ENCODE measurements at regions not wholly inside any gene's neighbourhood (a gene's known extent, or its start where the extent isn't known, plus 50 kb on each side); places are given as distances from the start of the nearest gene placed in this dataset.

DNA sequence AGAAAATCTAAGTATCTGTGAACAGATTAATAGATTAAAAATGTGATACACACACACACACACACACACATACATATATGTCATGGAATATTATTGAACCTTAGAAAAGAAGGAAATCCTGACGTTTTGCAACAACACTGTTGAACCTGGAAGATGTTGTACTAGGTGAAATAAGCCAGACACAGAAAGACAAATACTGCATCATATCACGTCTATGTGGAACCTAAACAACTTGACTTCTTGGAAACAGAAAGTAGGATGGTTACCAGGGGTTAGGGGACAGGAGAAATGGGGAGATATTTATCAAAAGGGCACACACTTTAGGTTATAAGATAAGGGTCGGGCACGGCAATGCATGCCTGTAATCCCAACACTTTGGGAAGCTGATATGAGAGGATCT, 698.4 kb upstream of the ID2 start:
- TF ChIP-seq CTCF (IDR thresholded peaks at IDR 0.05; ENCODE audit: low read depth, low read length) = no peak
- TF ChIP-seq POLR2A (IDR thresholded peaks at IDR 0.05; ENCODE audit: extremely low read depth, insufficient read length) = no peak

Data from NB4 (cell line).